NOMO-1 treated with dmso at 0.1 percent for 144 hours (cell line): ENCODE measurements at regions not wholly inside any gene's neighbourhood (a gene's known extent, or its start where the extent isn't known, plus 50 kb on each side); places are given as distances from the start of the nearest gene placed in this dataset.

Experiments used
- DNase-seq: peaks from one replicate; lab custom pipeline; 2025; ENCODE audit not compliant: unreplicated experiment; lab: John Stamatoyannopoulos, UW

DNA sequence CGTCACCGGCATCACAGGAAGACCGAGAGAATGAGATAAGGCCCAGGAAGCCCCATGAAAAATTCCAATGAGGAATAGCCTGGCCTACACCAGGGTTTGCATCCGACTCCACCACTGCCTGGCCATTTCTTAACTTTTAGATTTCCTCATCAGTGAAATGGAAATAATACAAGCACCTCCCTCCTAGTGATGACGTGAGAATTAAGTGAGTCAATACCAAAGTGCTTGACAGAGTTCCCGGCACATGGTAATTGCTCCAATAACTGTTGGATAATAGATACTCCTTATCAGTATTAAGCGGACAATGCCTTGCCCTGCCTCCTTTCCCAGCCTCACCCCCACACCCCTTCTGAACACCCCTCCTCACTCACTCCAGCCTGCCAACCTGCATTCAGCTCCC is 105.4 kb downstream of the TLE3 start:
- DNase-seq: no peak

DNA sequence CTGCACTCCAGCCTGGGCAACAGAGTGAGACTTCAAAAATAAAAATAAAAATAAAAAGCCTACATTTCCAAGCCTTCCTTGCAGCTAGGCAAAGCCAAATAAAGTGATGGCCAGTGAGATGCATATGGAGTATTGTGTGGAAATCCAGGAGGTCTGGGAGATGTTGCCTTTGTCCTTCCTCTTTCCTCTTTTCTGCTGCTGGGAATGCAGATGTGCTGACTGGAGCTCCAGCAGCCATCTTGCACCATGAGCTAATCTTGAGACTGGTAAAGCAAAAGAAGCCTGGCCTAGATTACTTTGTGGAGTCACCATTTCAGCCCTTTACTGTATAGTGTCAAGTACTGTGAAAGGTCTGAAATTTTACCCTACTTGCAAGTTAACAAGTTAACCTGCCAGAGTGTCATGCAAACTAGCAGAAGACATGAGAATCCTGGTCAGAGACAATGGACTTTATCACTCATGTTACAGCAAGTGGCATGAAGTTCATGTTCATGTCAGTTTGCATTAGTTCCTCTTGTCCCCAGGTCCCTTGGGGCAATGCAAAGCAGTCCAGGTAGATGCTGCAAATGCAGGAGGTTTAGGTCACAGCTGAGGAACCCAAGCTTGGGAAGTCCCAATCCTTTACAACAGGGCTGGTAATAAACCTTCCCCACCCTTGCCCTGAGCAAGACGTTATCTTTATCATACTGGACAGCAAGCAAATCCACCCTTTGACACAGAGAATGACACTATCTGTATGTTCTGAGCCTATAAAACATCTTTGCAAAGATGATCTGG is 103.1 kb downstream of the TLE3 start:
- DNase-seq: no peak

DNA sequence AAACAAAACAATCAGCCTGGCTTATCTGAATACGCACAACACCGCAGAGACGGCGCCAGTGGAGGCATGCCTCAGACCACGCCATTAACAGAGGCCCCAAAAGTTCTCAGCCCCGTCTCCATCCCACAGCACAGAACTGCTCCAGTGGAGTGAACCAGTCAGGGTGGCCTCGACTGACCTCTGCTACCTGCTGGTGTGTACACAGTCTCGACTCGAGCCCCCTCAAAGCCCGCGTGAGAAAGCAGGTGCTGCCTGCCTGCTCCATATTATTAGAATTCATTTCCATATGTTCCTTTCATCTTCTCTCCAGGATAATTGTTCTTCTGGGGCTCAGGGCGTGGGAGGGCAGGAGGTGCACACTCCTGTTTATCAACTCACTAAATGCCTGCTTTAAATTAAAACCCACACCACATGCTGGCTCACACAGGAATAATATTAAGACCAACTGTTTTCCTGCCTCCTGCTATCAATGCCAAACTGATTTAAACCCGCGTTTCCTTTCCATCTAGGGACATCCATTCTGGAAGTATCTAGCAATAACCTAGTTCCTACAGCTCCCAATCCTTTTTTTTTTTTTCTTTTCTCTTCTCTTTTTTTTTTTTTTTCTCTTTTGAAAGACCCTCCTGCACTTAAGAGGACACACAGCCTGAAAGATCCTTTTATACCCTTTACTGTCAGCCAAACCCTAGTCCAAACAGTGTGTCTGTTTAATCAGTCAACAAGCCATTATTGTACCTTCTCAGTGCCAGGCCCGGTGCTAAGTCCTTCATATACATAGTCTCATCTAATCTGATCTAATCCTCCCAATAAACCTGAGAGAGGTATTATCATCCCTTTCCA is 101.2 kb downstream of the TLE3 start:
- no peak for DNase-seq

DNA sequence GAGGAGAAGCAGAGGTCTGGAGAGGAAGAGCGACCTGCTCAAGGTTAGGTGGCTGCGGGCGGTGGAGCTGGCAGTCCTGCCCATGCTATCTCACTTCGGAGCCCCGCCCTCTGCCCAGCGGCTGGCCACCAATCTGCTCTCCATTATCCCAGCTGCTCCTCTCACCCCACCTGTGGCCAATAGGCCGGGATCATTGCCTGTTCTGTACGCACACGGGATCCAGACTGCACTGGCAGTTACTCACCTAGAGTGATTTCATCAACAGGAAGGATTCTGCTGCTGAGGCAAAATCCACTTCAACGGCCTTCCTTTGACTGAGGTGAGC is 100.6 kb downstream of the TLE3 start:
- no peak for DNase-seq
